ENCODE measurements at regions not wholly inside any gene's neighbourhood (a gene's known extent, or its start where the extent isn't known, plus 50 kb on each side); places are given as distances from the start of the nearest gene placed in this dataset.

DNA sequence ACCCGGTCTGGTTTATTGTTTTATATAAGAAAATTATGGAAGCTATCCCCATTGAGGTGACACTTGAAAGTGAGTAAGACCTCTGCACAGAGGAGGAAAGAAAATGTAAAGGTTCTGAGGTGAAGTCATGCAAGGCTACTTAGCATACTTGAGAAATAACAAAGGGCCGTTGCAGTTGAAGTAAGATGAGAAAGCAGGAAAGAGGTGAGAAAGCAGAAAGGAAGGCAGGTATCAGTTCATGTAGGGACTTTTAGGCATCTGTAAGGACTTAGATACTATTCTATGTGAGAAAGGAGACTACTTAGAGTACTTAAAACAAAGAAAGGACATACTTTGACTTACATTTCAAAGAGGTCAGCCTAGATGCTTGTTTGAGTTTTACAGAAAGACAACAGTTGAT is 84.7 kb downstream of the CASP12 start:
- no peak for TF ChIP-seq CTCF (IDR thresholded peaks at IDR 0.05)
- TF ChIP-seq POLR2AphosphoS5 (IDR thresholded peaks at IDR 0.05): no peak
- TF ChIP-seq POLR2A (IDR thresholded peaks at IDR 0.05): no peak
